Colonic mucosa (tissue), 4 donors: ENCODE measurements at regions not wholly inside any gene's neighbourhood (a gene's known extent, or its start where the extent isn't known, plus 50 kb on each side); places are given as distances from the start of the nearest gene placed in this dataset.

Source experiments
- DNase-seq: peaks from one replicate; pipeline ENCODE4 v3.0.0-alpha.2; 2020
- H3K27ac ChIP-seq: fragments of 200-600 bp; one replicate; pipeline ENCODE4 v1.8.0; 2021
- H3K27me3 ChIP-seq: fragments of 200-600 bp; one replicate; pipeline ENCODE4 v1.8.0; 2021
- H3K36me3 ChIP-seq: fragments of 200-600 bp; one replicate; pipeline ENCODE4 v1.8.0; 2021
- H3K4me1 ChIP-seq: fragments of 200-600 bp; one replicate; pipeline ENCODE4 v1.8.0; 2021; ENCODE audit warnings: mild to moderate bottlenecking
- H3K4me3 ChIP-seq: fragments of 200-600 bp; one replicate; pipeline ENCODE4 v1.8.0; 2021
- H3K9ac ChIP-seq, 2 donors: one replicate each; pipeline ENCODE4 v1.7.0; 2013; ENCODE audit warnings: control low read depth in 2 of 2, low read depth in 2 of 2, low read length in 2 of 2
- H3K9me3 ChIP-seq: fragments of 200-600 bp; one replicate; pipeline ENCODE4 v1.8.0; 2021
- CTCF ChIP-seq: fragments of 200-600 bp; IDR thresholded peaks from one replicate; pipeline ENCODE4 v1.8.0; 2022; ENCODE audit warnings: antibody characterized with exemption, mild to moderate bottlenecking
- intact Hi-C: fragments of 100-400 bp; cut with DNase I; formaldehyde crosslinking; loops from one replicate; pipeline ENCODE4 v1.14.1; 2022
- donor health status: healthy.
- donor health status: DM: no; HTN: no; CAD: no.
- donor health status: DM: no; HTN: no; CAD: no.

GRCh38 chr5:171528865-171529614 is 109.6 kb downstream of the FGF18 start:
- H3K27ac ChIP-seq = no peak overlapping the region
- H3K27me3 ChIP-seq = no peaks in the 10 kb centered on the region
- TF ChIP-seq CTCF = no peak
- intact Hi-C loops = no loop called here
- no peaks in the 10 kb centered on the region for H3K4me1 ChIP-seq
- DNase-seq = no peak
- H3K36me3 ChIP-seq = no peaks in the 10 kb centered on the region
- H3K9me3 ChIP-seq = no peaks in the 10 kb centered on the region
- no peak overlapping the region for H3K9ac ChIP-seq
- no peak overlapping the region for H3K4me3 ChIP-seq

- no peak overlapping the region for H3K27ac ChIP-seq
- H3K36me3 ChIP-seq = no peaks in the 10 kb centered on the region
- intact Hi-C loops = no loop called here
- no peaks in the 10 kb centered on the region for H3K4me1 ChIP-seq
- no peaks in the 10 kb centered on the region for H3K9me3 ChIP-seq
- DNase-seq = no peak
- H3K4me3 ChIP-seq = no peak overlapping the region
- TF ChIP-seq CTCF = no peak
- no peak overlapping the region for H3K9ac ChIP-seq
- no peaks in the 10 kb centered on the region for H3K27me3 ChIP-seq
Measured at GRCh38 chr5:171531638-171532037, 112.2 kb downstream of the FGF18 start.

GRCh38 chr5:171533153-171533552 is 113.7 kb downstream of the FGF18 start:
- no peak for DNase-seq
- Histone ChIP-seq H3K27me3 (no peaks in the 10 kb centered on the region), H3K27ac (no peak overlapping the region), H3K4me1 (no peaks in the 10 kb centered on the region), H3K4me3 (no peak overlapping the region), H3K9me3 (no peaks in the 10 kb centered on the region), H3K9ac (no peak overlapping the region), H3K36me3 (no peaks in the 10 kb centered on the region)
- intact Hi-C loops = no loop called here
- TF ChIP-seq CTCF = no peak

- TF ChIP-seq CTCF = no peak
- no peak for DNase-seq
- intact Hi-C loops = no loop called here
- Histone ChIP-seq H3K36me3 (no peaks in the 10 kb centered on the region), H3K27ac (no peak overlapping the region), H3K4me1 (no peaks in the 10 kb centered on the region), H3K9ac (no peak overlapping the region), H3K9me3 (no peaks in the 10 kb centered on the region), H3K27me3 (no peaks in the 10 kb centered on the region), H3K4me3 (no peak overlapping the region)
Measured at GRCh38 chr5:171534043-171534895, 114.8 kb downstream of the FGF18 start.

- intact Hi-C loops = no loop called here
Measured at GRCh38 chr5:171535162-171535561, 115.7 kb downstream of the FGF18 start.

More at GRCh38 chr5:171535162-171535561, 115.7 kb downstream of the FGF18 start:
- no peaks in the 10 kb centered on the region for H3K9me3 ChIP-seq
- H3K27ac ChIP-seq = no peak overlapping the region
- H3K36me3 ChIP-seq = no peaks in the 10 kb centered on the region
- H3K9ac ChIP-seq = no peak overlapping the region
- H3K4me3 ChIP-seq = no peak overlapping the region
- no peak for DNase-seq
- H3K4me1 ChIP-seq = no peaks in the 10 kb centered on the region
- no peaks in the 10 kb centered on the region for H3K27me3 ChIP-seq
- TF ChIP-seq CTCF = no peak
